ENCODE measurements at regions not wholly inside any gene's neighbourhood (a gene's known extent, or its start where the extent isn't known, plus 50 kb on each side); places are given as distances from the start of the nearest gene placed in this dataset.

GRCh38 chr1:98355656-98356383 is 305.7 kb upstream of the SNX7 start (continued):
- TF ChIP-seq TP53 (CRISPR knock-in tag; IDR thresholded peaks at IDR 0.05) (no peak), PHF8 (IDR thresholded peaks at IDR 0.05; ENCODE audit: borderline replicate concordance, low read depth) (no peak), FOSB (CRISPR knock-in tag; IDR thresholded peaks at IDR 0.05) (no peak), JUNB (IDR thresholded peaks at IDR 0.05) (no peak)

- TF ChIP-seq GATA3 (IDR thresholded peaks at IDR 0.05; ENCODE audit: borderline replicate concordance) (no peak), ZFP36 (IDR thresholded peaks at IDR 0.05; ENCODE audit: borderline replicate concordance, partially characterized antibody) (no peak), REST (IDR thresholded peaks at IDR 0.05) (no peak), HOXB13 (CRISPR knock-in tag; IDR thresholded peaks at IDR 0.05; ENCODE audit: low read depth) (no peak)
- no peak for FAIRE-seq
- WGBS (ENCODE audit: missing lambda C conversion rate): 89% methylated on average over 3 of the region's 3 CpGs
- no peak for DNase-seq (ENCODE audit: low read depth in 1 of 2, low spot score in 1 of 2)
- POLR2A ChIA-PET: no interaction called here
- H3K27ac ChIP-seq: no peak overlapping the region
- H3K4me2 ChIP-seq: no peak overlapping the region
- ATAC-seq: no peak
- H3K9me3 ChIP-seq: no peaks in the 10 kb centered on the region
- no peak overlapping the region for H3K4me3 ChIP-seq
- CTCF ChIA-PET: no interaction called here
- H3K4me1 ChIP-seq: peaks cover 8% of the 10 kb centered on the region; the same call in 1 of the 3 replicates
These were observed 309.1 kb upstream of the SNX7 start for GRCh38 chr1:98352378-98352777.

GRCh38 chr1:98351561-98351960 is 310.0 kb upstream of the SNX7 start:
- H3K4me1 ChIP-seq: peaks cover 8% of the 10 kb centered on the region; the same call in 1 of the 3 replicates
- TF ChIP-seq HEYL (CRISPR knock-in tag; IDR thresholded peaks at IDR 0.05): no peak
- WGBS (ENCODE audit: missing lambda C conversion rate): 85% methylated on average over 5 of the region's 5 CpGs
- no peak overlapping the region for H3K4me3 ChIP-seq
- H3K27ac ChIP-seq: no peak overlapping the region
- CTCF ChIA-PET: no interaction called here
- no peak for ATAC-seq
- no peak for DNase-seq (ENCODE audit: low read depth in 1 of 2, low spot score in 1 of 2)
- no peak for FAIRE-seq
- no peak overlapping the region for H3K4me2 ChIP-seq
- H3K9me3 ChIP-seq: no peaks in the 10 kb centered on the region
- POLR2A ChIA-PET: no interaction called here

- no peak for DNase-seq (ENCODE audit: low read depth in 1 of 2, low spot score in 1 of 2)
- Histone ChIP-seq H3K4me1 (no peaks in the 10 kb centered on the region), H3K4me2 (no peak overlapping the region), H3K9me3 (no peaks in the 10 kb centered on the region), H3K27ac (no peak overlapping the region), H3K4me3 (no peak overlapping the region)
- POLR2A ChIA-PET: no interaction called here
- no peak for TF ChIP-seq ATOH8 (CRISPR knock-in tag; IDR thresholded peaks at IDR 0.05; ENCODE audit: low read depth)
- no peak for TF ChIP-seq ZSCAN20 (CRISPR knock-in tag; IDR thresholded peaks at IDR 0.05)
- no peak for TF ChIP-seq USF2 (IDR thresholded peaks at IDR 0.05)
- TF ChIP-seq ZFP36 (IDR thresholded peaks at IDR 0.05; ENCODE audit: borderline replicate concordance, partially characterized antibody): no peak
- no peak for TF ChIP-seq ELK1 (IDR thresholded peaks at IDR 0.05; ENCODE audit: low read depth, low read length)
- no peak for TF ChIP-seq NR3C1 (IDR thresholded peaks at IDR 0.05)
- no peak for TF ChIP-seq FOSL2 (IDR thresholded peaks at IDR 0.05)
- no peak for TF ChIP-seq FOSL2 (CRISPR knock-in tag; IDR thresholded peaks at IDR 0.05)
- TF ChIP-seq TFCP2L1 (CRISPR knock-in tag; IDR thresholded peaks at IDR 0.05): no peak
- TF ChIP-seq JUNB (IDR thresholded peaks at IDR 0.05): no peak
- no peak for TF ChIP-seq FOXS1 (CRISPR knock-in tag; IDR thresholded peaks at IDR 0.05)
- TF ChIP-seq SMC3 (IDR thresholded peaks at IDR 0.05): no peak
- CTCF ChIA-PET: interaction anchor here (0.9 kb wide), 1 partner anchor 9 kb away, joined by 3 read pairs; no protein-coding TSS in a partner anchor
- no peak for ATAC-seq
- FAIRE-seq: no peak
- WGBS (ENCODE audit: missing lambda C conversion rate): 87% methylated on average over 2 of the region's 2 CpGs
These were observed 316.1 kb upstream of the SNX7 start for GRCh38 chr1:98345417-98345816.
